ENCODE measurements at regions not wholly inside any gene's neighbourhood (a gene's known extent, or its start where the extent isn't known, plus 50 kb on each side); places are given as distances from the start of the nearest gene placed in this dataset.
"Not testable (repeated sequence)": the region's sequence is repeated elsewhere in the genome, so short reads cannot be mapped to it uniquely, and the experiment has no call there.

DNA sequence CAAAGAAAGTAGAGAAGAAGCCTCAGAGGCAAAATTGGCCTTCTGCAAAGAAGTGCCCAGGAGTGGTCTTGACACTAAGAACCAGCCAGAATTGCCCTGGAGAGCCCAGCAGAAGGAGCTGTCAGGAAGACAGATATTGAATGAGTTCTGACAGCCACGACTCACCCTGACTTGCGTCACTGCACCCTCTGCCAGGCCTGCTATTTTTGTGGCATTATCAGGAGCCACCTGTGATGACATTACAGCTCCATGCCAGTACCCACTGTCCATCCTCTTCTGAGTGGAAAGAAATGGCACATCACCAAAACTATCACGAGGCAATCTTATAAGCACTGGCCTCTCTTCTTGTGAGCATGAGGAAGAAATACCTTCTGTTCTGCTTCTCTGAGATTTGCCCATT lies 67.7 kb downstream of the SMIM20 start:
- no peaks in the 10 kb centered on the region for H3K4me1 ChIP-seq (ENCODE audit: control insufficient read depth, insufficient read depth, low read length, poor library complexity, severe bottlenecking)
- no peak overlapping the region for H3K27ac ChIP-seq (ENCODE audit: insufficient read depth, low read length, poor library complexity, severe bottlenecking)
- no peak for DNase-seq
- H3K27me3 ChIP-seq (replicated peaks; ENCODE audit: control insufficient read depth, insufficient read depth, low read length, poor library complexity, severe bottlenecking) = no peaks in the 10 kb centered on the region
- no peak overlapping the region for H3K4me3 ChIP-seq (ENCODE audit: insufficient read depth, low read depth, low read length, poor library complexity, severe bottlenecking)
- H3K9me3 ChIP-seq (ENCODE audit: control insufficient read depth, low read length) = no peaks in the 10 kb centered on the region
- no peaks in the 10 kb centered on the region for H3K36me3 ChIP-seq (ENCODE audit: control insufficient read depth, insufficient read depth, low read length)

DNA sequence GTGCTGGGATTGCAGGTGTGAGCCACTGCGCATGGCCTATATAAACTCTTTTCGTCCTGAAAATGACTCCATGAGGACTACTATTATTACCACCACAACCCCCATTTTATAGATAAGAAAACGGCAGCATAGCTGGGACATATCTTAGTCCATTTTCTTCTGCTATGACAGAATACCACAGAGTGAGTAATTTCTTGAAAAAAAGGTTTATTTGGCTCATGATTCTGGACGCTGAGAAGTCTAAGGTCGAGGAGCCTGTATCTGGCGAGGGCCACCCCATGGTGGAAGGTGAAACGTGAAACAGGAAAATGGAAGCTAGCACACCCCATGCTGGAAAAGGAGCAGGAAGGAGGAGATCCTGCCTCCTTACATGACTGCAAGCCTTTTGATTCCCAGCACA lies 68.9 kb downstream of the SMIM20 start:
- no peaks in the 10 kb centered on the region for H3K36me3 ChIP-seq (ENCODE audit: control insufficient read depth, insufficient read depth, low read length)
- no peak for DNase-seq
- no peak overlapping the region for H3K27ac ChIP-seq (ENCODE audit: insufficient read depth, low read length, poor library complexity, severe bottlenecking)
- H3K27me3 ChIP-seq (replicated peaks; ENCODE audit: control insufficient read depth, insufficient read depth, low read length, poor library complexity, severe bottlenecking) = no peaks in the 10 kb centered on the region
- no peak overlapping the region for H3K4me3 ChIP-seq (ENCODE audit: insufficient read depth, low read depth, low read length, poor library complexity, severe bottlenecking)
- H3K9me3 ChIP-seq (ENCODE audit: control insufficient read depth, low read length) = no peaks in the 10 kb centered on the region
- no peaks in the 10 kb centered on the region for H3K4me1 ChIP-seq (ENCODE audit: control insufficient read depth, insufficient read depth, low read length, poor library complexity, severe bottlenecking)

DNA sequence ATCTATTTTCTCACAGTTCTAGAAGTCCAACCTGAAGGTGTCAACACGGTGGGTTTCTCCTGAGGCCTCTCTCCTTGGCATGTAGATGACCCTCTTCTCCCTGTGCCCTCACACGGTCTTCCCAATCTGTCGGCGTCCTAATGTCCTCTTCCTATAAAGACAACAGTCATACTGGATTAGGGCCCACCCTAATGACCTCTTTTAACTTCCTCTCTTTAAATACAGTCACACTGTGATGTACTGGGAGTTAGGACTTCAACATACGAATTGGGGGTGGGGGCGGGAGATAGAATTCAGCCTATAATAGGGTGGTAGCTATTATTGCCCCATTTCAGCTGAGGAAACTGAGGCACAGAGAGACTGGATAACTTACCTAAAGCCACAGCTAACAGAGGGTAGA lies 70.2 kb downstream of the SMIM20 start:
- Histone ChIP-seq H3K27me3 (replicated peaks; ENCODE audit: control insufficient read depth, insufficient read depth, low read length, poor library complexity, severe bottlenecking) (no peaks in the 10 kb centered on the region), H3K36me3 (ENCODE audit: control insufficient read depth, insufficient read depth, low read length) (no peaks in the 10 kb centered on the region), H3K4me3 (ENCODE audit: insufficient read depth, low read depth, low read length, poor library complexity, severe bottlenecking) (no peak overlapping the region), H3K27ac (ENCODE audit: insufficient read depth, low read length, poor library complexity, severe bottlenecking) (no peak overlapping the region), H3K9me3 (ENCODE audit: control insufficient read depth, low read length) (no peaks in the 10 kb centered on the region), H3K4me1 (ENCODE audit: control insufficient read depth, insufficient read depth, low read length, poor library complexity, severe bottlenecking) (no peaks in the 10 kb centered on the region)
- DNase-seq = no peak

DNA sequence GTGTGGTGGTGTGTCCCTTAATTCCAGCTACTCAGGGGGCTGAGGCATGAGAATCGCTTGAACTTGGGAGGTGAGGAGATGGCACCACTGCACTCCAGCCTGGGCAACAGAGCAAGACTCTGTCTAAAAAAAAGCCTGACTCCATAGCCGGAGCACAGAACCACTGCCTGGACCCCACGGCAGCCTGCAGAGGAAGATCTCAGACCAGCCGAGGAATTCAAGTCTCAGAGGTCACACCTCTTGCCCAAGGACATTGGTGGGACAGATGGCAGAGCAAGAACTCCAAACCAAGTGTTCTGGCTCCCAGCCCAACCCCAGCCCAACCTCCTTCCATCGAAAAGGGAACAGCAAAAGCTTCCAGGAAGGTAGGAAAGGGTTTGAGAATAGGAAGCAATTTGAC lies 70.8 kb downstream of the SMIM20 start:
- no peak overlapping the region for H3K27ac ChIP-seq (ENCODE audit: insufficient read depth, low read length, poor library complexity, severe bottlenecking)
- H3K27me3 ChIP-seq (replicated peaks; ENCODE audit: control insufficient read depth, insufficient read depth, low read length, poor library complexity, severe bottlenecking) = no peaks in the 10 kb centered on the region
- no peak overlapping the region for H3K4me3 ChIP-seq (ENCODE audit: insufficient read depth, low read depth, low read length, poor library complexity, severe bottlenecking)
- no peaks in the 10 kb centered on the region for H3K36me3 ChIP-seq (ENCODE audit: control insufficient read depth, insufficient read depth, low read length)
- DNase-seq = no peak
- no peaks in the 10 kb centered on the region for H3K4me1 ChIP-seq (ENCODE audit: control insufficient read depth, insufficient read depth, low read length, poor library complexity, severe bottlenecking)
- no peaks in the 10 kb centered on the region for H3K9me3 ChIP-seq (ENCODE audit: control insufficient read depth, low read length)

DNA sequence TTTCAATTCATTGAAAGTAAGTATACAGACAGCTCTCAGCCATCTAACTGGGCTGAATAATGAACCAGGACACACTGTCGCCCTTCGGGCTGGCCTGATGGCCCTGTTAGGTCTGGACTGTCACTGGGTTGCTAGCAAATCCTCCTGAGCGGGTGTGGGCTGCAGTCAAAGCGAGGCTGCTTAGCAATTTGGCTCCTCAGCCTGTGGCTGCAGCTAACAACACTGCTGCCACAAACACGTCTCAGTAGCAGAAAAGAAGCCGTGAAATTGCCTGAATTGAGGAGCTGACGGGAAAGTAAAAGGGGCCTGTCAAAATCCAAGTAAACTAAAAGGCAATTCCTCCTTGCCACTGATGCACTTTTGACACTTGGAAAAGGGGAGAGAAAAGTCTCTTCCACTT lies 72.8 kb downstream of the SMIM20 start:
- no peaks in the 10 kb centered on the region for H3K27me3 ChIP-seq (replicated peaks; ENCODE audit: control insufficient read depth, insufficient read depth, low read length, poor library complexity, severe bottlenecking)
- H3K36me3 ChIP-seq (ENCODE audit: control insufficient read depth, insufficient read depth, low read length) = no peaks in the 10 kb centered on the region
- DNase-seq = no peak
- H3K9me3 ChIP-seq (ENCODE audit: control insufficient read depth, low read length) = no peaks in the 10 kb centered on the region
- H3K4me1 ChIP-seq (ENCODE audit: control insufficient read depth, insufficient read depth, low read length, poor library complexity, severe bottlenecking) = no peaks in the 10 kb centered on the region
- no peak overlapping the region for H3K4me3 ChIP-seq (ENCODE audit: insufficient read depth, low read depth, low read length, poor library complexity, severe bottlenecking)
- H3K27ac ChIP-seq (ENCODE audit: insufficient read depth, low read length, poor library complexity, severe bottlenecking) = no peak overlapping the region

DNA sequence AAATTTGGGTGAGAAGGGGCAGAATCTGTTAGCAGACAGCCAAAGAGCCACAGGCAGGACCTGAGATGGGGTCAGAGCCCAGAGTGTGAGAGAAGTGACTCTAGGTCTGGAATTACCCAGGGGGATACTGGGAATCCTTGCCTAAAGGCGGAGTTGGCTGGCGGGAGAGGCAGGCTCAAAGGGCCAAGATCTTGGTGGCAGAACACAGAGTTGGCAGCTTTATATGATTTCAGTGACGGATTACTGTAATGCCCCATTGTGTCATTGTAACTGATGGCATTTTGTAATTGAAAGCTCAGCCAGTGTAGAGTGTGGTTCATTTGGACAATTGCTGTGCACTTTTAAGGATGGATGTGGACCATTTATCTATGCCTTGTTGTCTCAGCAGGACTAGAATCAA lies 77.3 kb downstream of the SMIM20 start:
- Histone ChIP-seq H3K4me3 (ENCODE audit: insufficient read depth, low read depth, low read length, poor library complexity, severe bottlenecking) (no peak overlapping the region), H3K27me3 (replicated peaks; ENCODE audit: control insufficient read depth, insufficient read depth, low read length, poor library complexity, severe bottlenecking) (no peaks in the 10 kb centered on the region), H3K27ac (ENCODE audit: insufficient read depth, low read length, poor library complexity, severe bottlenecking) (no peak overlapping the region), H3K36me3 (ENCODE audit: control insufficient read depth, insufficient read depth, low read length) (no peaks in the 10 kb centered on the region), H3K4me1 (ENCODE audit: control insufficient read depth, insufficient read depth, low read length, poor library complexity, severe bottlenecking) (no peaks in the 10 kb centered on the region), H3K9me3 (ENCODE audit: control insufficient read depth, low read length) (no peaks in the 10 kb centered on the region)
- no peak for DNase-seq

DNA sequence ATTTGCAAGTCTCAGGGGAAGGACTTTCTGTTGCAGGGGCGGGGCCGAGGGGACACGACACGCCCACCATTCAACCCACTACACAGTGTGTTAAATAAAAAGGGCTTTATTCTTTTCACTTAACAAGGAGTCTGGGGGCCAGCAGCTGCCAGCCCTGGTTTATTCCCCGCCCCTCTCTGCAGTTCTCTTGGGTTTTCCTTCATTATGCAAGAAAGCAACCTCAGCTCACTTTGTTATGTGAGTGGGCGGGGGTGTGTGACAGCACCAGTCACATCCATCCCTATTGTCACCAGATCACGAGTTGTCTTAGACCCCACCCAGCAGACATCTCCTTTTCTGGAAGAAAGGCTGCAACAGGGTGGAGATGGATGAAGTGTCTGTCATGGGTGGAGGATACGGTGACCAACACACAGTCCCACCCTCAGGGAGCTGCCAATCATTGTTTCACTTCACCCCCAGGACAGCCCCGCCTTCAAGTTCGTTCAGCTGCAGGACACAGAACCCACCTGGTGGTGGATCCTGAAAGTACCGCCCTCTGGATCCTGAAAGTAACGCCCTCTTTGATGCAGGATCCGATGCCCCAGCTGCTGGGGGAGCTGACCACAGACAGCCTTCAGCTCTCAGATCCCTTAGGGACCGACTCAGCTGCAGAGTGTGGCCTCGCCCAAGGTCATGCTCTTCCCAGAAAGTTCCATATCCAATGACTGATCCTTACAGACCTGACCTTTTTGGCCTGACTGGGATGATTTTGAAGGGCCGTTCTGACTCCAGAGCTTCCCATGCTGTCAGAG lies 79.6 kb downstream of the SMIM20 start:
- H3K9me3 ChIP-seq (ENCODE audit: control insufficient read depth, low read length) = no peaks in the 10 kb centered on the region
- H3K4me3 ChIP-seq (ENCODE audit: insufficient read depth, low read depth, low read length, poor library complexity, severe bottlenecking) = no peak overlapping the region
- no peak for DNase-seq
- H3K36me3 ChIP-seq (ENCODE audit: control insufficient read depth, insufficient read depth, low read length) = no peaks in the 10 kb centered on the region
- H3K4me1 ChIP-seq (ENCODE audit: control insufficient read depth, insufficient read depth, low read length, poor library complexity, severe bottlenecking) = no peaks in the 10 kb centered on the region
- no peak overlapping the region for H3K27ac ChIP-seq (ENCODE audit: insufficient read depth, low read length, poor library complexity, severe bottlenecking)
- H3K27me3 ChIP-seq (replicated peaks; ENCODE audit: control insufficient read depth, insufficient read depth, low read length, poor library complexity, severe bottlenecking) = no peaks in the 10 kb centered on the region

DNA sequence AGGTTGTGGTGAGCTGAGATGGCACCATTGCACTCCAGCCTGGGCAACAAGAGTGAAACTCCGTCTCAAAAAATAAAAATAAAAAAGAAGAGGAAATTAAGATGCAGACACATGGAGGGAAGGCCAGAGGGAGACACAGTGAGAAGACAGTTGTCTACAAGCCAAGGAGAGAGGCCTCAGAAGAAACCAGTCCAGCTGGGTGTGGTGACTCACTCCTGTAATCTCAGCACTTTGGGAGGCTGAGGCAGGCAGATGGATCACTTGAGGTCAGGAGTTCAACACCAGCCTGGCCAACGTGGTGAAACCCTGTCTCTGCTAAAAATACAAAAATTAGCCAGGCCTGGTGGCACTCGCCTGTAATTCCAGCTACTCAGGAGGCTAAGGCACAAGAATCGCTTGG lies 80.6 kb downstream of the SMIM20 start:
- H3K4me3 ChIP-seq (ENCODE audit: insufficient read depth, low read depth, low read length, poor library complexity, severe bottlenecking); DNase-seq; H3K36me3 ChIP-seq (ENCODE audit: control insufficient read depth, insufficient read depth, low read length); H3K27me3 ChIP-seq (replicated peaks; ENCODE audit: control insufficient read depth, insufficient read depth, low read length, poor library complexity, severe bottlenecking); H3K4me1 ChIP-seq (ENCODE audit: control insufficient read depth, insufficient read depth, low read length, poor library complexity, severe bottlenecking); H3K27ac ChIP-seq (ENCODE audit: insufficient read depth, low read length, poor library complexity, severe bottlenecking); H3K9me3 ChIP-seq (ENCODE audit: control insufficient read depth, low read length): not testable (repeated sequence)

DNA sequence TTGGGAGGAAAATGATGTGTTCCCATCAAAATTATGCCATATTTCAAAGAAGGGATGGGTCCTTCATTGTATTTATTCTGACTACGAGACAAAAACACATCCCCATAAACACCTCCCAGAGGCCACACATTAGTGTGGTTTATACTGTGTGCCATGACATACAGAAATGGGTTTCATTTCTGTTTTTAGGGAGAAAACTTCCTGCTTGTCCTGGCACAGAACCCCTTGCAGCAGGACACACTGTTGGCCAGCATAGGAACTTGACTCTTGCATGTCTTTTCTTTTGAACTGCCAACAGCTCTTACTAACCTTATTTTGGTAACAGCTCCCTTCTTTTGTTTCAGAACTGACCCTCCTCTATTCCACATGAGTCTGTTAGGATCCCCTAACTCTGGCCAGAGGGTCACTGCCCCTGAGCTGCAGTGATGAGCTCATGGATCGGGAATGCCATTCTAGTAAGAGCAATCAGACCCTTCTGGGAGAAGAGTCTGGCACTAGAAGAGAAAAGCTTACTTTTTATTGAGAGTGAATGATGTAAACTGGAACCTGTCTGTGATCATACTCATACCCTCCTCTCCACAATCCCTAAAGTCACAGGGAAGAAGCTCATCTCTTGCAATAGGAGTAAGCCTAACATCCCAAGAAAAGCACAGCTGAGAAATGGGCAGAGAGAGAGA lies 86.4 kb downstream of the SMIM20 start:
- DNase-seq = no peak
- no peaks in the 10 kb centered on the region for H3K36me3 ChIP-seq (ENCODE audit: control insufficient read depth, insufficient read depth, low read length)
- no peaks in the 10 kb centered on the region for H3K4me1 ChIP-seq (ENCODE audit: control insufficient read depth, insufficient read depth, low read length, poor library complexity, severe bottlenecking)
- no peak overlapping the region for H3K27ac ChIP-seq (ENCODE audit: insufficient read depth, low read length, poor library complexity, severe bottlenecking)
- no peak overlapping the region for H3K4me3 ChIP-seq (ENCODE audit: insufficient read depth, low read depth, low read length, poor library complexity, severe bottlenecking)
- H3K9me3 ChIP-seq (ENCODE audit: control insufficient read depth, low read length) = no peaks in the 10 kb centered on the region
- no peaks in the 10 kb centered on the region for H3K27me3 ChIP-seq (replicated peaks; ENCODE audit: control insufficient read depth, insufficient read depth, low read length, poor library complexity, severe bottlenecking)

DNA sequence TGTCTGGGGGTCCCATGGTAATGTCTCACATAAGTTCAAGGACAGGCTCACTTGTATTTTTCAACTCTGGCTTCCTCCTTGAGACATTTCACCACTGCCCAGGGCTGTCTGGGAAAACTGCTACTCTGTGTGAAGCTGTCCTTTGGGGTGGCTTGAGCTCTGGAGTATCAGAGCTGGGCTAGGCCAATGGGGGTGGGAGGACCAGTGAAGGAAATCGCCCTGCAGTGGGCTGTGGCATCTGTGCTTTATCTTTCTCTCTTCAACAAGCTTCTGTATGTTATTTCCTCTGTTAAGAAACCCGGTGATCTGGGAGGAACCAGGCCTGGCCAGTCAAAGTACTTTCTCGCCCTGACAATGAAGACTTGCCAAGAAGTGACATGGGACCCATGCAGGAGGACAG lies 87.4 kb downstream of the SMIM20 start:
- Histone ChIP-seq H3K9me3 (ENCODE audit: control insufficient read depth, low read length) (no peaks in the 10 kb centered on the region), H3K27ac (ENCODE audit: insufficient read depth, low read length, poor library complexity, severe bottlenecking) (no peak overlapping the region), H3K27me3 (replicated peaks; ENCODE audit: control insufficient read depth, insufficient read depth, low read length, poor library complexity, severe bottlenecking) (no peaks in the 10 kb centered on the region), H3K4me3 (ENCODE audit: insufficient read depth, low read depth, low read length, poor library complexity, severe bottlenecking) (no peak overlapping the region), H3K36me3 (ENCODE audit: control insufficient read depth, insufficient read depth, low read length) (no peaks in the 10 kb centered on the region), H3K4me1 (ENCODE audit: control insufficient read depth, insufficient read depth, low read length, poor library complexity, severe bottlenecking) (no peaks in the 10 kb centered on the region)
- no peak for DNase-seq

Measured in effector memory CD4-positive, alpha-beta T cell (primary cell).